Esophagus muscularis mucosa (tissue), 4 donors: ENCODE measurements at regions not wholly inside any gene's neighbourhood (a gene's known extent, or its start where the extent isn't known, plus 50 kb on each side); places are given as distances from the start of the nearest gene placed in this dataset.

Source experiments
- DNase-seq: peaks from one replicate; pipeline ENCODE4 v3.0.0-alpha.2; 2017; ENCODE audit errors: extremely low spot score
- H3K27ac ChIP-seq, 4 donors: fragments of 200-600 bp; sonication (generic); replicated peaks in 1 of 4; 1 replicate in 3 of 4; 2 replicates in 1 of 4; pipeline ENCODE4 v1.5.1; 2016 to 2019; ENCODE audit warnings: mild to moderate bottlenecking in 1 of 4
- H3K27me3 ChIP-seq, 4 donors: fragments of 200-600 bp; sonication (generic); one replicate each; pipeline versions ENCODE4 v1.5.1 to v1.6.0; 2016 to 2019
- H3K36me3 ChIP-seq, 4 donors: fragments of 200-600 bp; sonication (generic); one replicate each; pipeline ENCODE4 v1.5.1; 2016 to 2019
- H3K4me1 ChIP-seq, 4 donors: fragments of 200-600 bp; sonication (generic); one replicate each; pipeline ENCODE4 v1.5.1; 2016 to 2019
- H3K4me3 ChIP-seq, 4 donors: fragments of 200-600 bp; sonication (generic); 1 replicate in 2 of 4; 2 replicates in 2 of 4; pipeline ENCODE4 v1.5.1; 2016 to 2019; ENCODE audit warnings: mild to moderate bottlenecking in 4 of 4, moderate library complexity in 1 of 4
- H3K9me3 ChIP-seq, 4 donors: fragments of 200-600 bp; sonication (generic); 1 replicate in 3 of 4; 2 replicates in 1 of 4; pipeline ENCODE4 v1.5.1; 2016 to 2019
- EP300 ChIP-seq: sonication (generic); formaldehyde crosslinking; IDR thresholded peaks from one replicate; pipeline ENCODE4 v1.6.1; 2017; ENCODE audit warnings: antibody characterized with exemption
- POLR2A ChIP-seq: fragments of 450-650 bp; IDR thresholded peaks from one replicate; pipeline ENCODE4 v1.6.1; 2017; ENCODE audit warnings: antibody characterized with exemption, moderate library complexity, mild to moderate bottlenecking, low read depth
- POLR2AphosphoS5 ChIP-seq, 2 donors: sonication (generic); formaldehyde crosslinking; IDR thresholded peaks; one replicate each; pipeline ENCODE4 v1.6.1; 2017; ENCODE audit warnings: antibody characterized with exemption in 2 of 2
- WGBS: methylation state at CpG from one replicate; pipeline ENCODE4 v1.1.5; 2018; 5-methylcytosine and 5-hydroxymethylcytosine counted together
- intact Hi-C: fragments of 100-400 bp; cut with DNase I; formaldehyde crosslinking; loops from one replicate; pipeline ENCODE4 v1.15.1; 2023
- TF ChIP-seq, protein P1 (sequence below), 3 experiments: fragments of 200-600 bp in 2 of 3; fragments of 450-650 bp in 1 of 3; sonication (generic) in 2 of 3; IDR thresholded peaks; one replicate each; pipeline ENCODE4 v1.5.1; 2017 to 2019; ENCODE audit warnings: antibody characterized with exemption in 3 of 3, mild to moderate bottlenecking in 2 of 3, moderate library complexity in 1 of 3

DNA sequence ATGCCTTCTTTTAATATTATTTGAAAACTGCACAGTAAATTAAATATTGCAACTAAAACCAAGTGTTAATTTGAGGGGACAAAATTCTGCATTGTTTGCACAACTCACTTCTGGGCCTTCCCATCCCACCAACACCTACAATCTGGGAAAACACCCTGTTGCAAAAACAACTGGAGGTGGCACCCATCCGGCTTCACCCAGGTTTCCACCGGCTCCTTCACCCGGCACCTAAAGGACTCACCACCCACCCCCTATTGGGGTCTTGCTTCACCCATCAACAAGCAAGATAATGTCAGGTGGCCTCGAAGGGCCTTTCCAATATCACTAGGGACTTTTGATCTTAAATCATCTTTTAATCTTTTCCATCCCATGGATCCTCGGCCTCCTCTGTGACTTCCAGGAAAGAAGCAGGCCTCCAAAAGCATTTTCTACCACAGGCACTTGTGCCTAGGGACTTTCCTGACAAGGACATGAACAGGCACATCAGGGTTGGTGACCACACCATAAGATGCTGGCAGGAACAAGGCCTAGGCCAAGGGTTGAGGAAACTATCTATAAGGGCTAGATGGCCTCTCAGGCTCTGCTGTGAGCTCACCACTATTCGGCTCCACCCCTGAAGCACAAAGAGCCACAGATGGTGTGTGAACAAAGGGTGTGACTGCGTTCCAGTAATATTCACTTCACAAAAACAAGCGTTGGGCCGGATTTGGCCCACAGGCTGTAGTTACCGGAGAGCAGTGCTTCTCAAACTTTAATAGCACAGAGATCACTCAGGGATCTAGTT, 205.1 kb downstream of the AUH start:
- H3K36me3 ChIP-seq = no peaks in the 10 kb centered on the region
- DNase-seq = peak; percentile 74
- H3K4me1 ChIP-seq = peaks cover 0 to 11% (median 10%) of the 10 kb centered on the region in 4 donors
- H3K4me3 ChIP-seq = no peak overlapping the region
- H3K9me3 ChIP-seq = no peaks in the 10 kb centered on the region
- 83% methylated on average over 10 of the region's 10 CpGs for WGBS
- TF ChIP-seq POLR2A = no peak
- TF ChIP-seq, protein P1, sequence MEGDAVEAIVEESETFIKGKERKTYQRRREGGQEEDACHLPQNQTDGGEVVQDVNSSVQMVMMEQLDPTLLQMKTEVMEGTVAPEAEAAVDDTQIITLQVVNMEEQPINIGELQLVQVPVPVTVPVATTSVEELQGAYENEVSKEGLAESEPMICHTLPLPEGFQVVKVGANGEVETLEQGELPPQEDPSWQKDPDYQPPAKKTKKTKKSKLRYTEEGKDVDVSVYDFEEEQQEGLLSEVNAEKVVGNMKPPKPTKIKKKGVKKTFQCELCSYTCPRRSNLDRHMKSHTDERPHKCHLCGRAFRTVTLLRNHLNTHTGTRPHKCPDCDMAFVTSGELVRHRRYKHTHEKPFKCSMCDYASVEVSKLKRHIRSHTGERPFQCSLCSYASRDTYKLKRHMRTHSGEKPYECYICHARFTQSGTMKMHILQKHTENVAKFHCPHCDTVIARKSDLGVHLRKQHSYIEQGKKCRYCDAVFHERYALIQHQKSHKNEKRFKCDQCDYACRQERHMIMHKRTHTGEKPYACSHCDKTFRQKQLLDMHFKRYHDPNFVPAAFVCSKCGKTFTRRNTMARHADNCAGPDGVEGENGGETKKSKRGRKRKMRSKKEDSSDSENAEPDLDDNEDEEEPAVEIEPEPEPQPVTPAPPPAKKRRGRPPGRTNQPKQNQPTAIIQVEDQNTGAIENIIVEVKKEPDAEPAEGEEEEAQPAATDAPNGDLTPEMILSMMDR (IDR thresholded peaks at IDR 0.05) = no peak
- TF ChIP-seq POLR2AphosphoS5 (IDR thresholded peaks at IDR 0.05) = no peak
- no peak for TF ChIP-seq EP300
- no peaks in the 10 kb centered on the region for H3K27me3 ChIP-seq
- H3K27ac ChIP-seq = no peak overlapping the region
- intact Hi-C loops = no loop called here

DNA sequence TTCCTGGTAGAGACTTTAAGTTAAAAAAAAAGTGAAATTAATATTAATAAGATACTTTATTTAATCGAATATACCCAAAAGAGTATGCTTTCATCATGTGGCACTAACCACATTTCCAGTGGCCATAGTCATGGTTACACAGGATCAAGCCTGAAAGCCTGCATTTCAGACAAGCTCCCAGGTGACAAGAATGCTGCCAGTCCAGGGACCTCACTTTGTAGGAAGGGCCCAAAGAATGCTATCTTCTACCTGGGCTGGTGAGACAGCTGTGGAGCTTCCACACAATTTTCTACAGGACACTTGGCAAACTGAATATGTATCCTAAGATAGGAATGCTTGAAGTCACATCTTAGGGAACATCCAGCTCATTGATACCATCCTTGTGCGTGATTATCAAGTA, 203.8 kb downstream of the AUH start:
- WGBS = 100% methylated on average over 2 of the region's 2 CpGs
- Histone ChIP-seq H3K27me3 (no peaks in the 10 kb centered on the region), H3K27ac (no peak overlapping the region), H3K4me3 (no peak overlapping the region), H3K9me3 (no peaks in the 10 kb centered on the region), H3K36me3 (no peaks in the 10 kb centered on the region), H3K4me1 (peaks cover 0 to 11% (median 10%) of the 10 kb centered on the region in 4 donors)
- DNase-seq = no peak
- no peak for TF ChIP-seq EP300
- TF ChIP-seq, protein P1 (IDR thresholded peaks at IDR 0.05) = no peak
- TF ChIP-seq POLR2AphosphoS5 (IDR thresholded peaks at IDR 0.05) = no peak
- no peak for TF ChIP-seq POLR2A
- intact Hi-C loops = no loop called here

DNA sequence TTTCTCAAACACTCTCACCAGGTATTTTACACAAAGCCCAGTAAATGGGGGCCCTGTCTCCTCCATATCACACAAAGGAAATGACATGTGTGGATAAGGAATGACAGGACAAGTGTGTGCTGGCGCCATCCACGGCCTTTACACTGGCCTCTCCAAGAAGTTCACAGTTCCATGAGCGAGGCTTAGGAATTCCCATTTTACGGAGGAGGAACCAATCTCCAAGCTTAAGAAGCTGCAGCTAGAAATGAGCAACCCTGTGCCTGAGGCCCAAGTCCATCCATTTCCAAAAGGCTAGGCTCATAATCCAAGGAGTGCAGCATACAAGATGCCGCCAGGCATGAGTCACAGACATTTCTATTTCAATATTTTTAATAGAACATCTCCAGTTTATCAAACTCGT, 203.4 kb downstream of the AUH start:
- Histone ChIP-seq H3K27me3 (no peaks in the 10 kb centered on the region), H3K9me3 (no peaks in the 10 kb centered on the region), H3K27ac (no peak overlapping the region), H3K4me1 (peaks cover 0 to 11% (median 10%) of the 10 kb centered on the region in 4 donors), H3K36me3 (no peaks in the 10 kb centered on the region), H3K4me3 (no peak overlapping the region)
- intact Hi-C loops = no loop called here
- 75% methylated on average over 5 of the region's 6 CpGs for WGBS
- DNase-seq = no peak
- TF ChIP-seq POLR2AphosphoS5 (IDR thresholded peaks at IDR 0.05) = no peak
- no peak for TF ChIP-seq POLR2A
- TF ChIP-seq, protein P1 (IDR thresholded peaks at IDR 0.05) = no peak
- TF ChIP-seq EP300 = no peak

DNA sequence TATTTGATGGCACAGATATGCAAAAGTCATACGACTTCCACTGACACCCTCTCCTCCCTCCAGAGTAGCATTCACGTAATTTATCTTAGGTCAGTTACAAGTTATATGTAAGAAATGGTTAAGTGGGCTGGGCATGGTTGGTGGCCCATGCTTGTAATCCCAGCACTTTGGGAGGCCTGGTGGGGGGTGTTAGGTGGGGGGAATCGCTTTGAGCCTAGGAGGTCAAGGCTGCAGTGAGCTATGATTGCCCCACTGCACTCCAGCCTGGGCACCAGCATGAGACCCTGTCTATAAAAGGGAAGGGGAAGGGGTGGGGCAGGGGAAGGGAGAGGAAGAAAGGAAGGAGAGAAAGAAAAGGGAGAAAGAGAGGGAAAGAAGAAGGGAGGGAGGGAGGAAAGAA, 202.8 kb downstream of the AUH start:
- no peaks in the 10 kb centered on the region for H3K36me3 ChIP-seq
- H3K27ac ChIP-seq = peak overlapping the region in 1 of 4 donors; percentile 47
- 95% methylated on average over 3 of the region's 3 CpGs for WGBS
- H3K4me1 ChIP-seq = peaks cover 0 to 11% (median 10%) of the 10 kb centered on the region in 4 donors
- H3K9me3 ChIP-seq = no peaks in the 10 kb centered on the region
- H3K4me3 ChIP-seq = no peak overlapping the region
- no peaks in the 10 kb centered on the region for H3K27me3 ChIP-seq
- TF ChIP-seq POLR2AphosphoS5 (IDR thresholded peaks at IDR 0.05) = no peak
- TF ChIP-seq, protein P1 (IDR thresholded peaks at IDR 0.05) = no peak
- DNase-seq = no peak
- intact Hi-C loops = no loop called here

DNA sequence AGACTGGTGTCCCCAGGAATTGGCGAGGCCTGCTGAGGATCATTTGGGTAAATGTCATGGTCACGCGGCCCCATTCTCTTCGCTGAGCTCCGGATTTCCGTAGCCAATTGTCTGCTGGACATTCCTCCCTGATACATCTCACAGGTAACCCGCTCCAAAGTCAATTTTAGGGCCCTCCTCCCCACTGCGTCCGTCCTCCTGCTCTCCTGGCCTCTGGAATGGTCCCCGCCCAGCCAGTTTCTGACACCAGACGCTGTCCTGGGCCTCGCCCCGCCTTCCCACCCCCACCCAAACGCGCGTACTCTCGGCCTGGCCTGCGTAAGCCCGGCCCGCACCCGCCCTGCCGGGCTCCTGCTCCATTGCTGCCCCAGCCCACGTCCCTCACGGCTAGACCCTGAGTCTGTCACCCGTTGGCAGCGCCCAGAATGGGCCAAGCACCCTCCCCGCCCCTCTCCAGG, 202.0 kb downstream of the AUH start:
- DNase-seq = no peak

More for the DNA sequence above, 202.0 kb downstream of the AUH start:
- Histone ChIP-seq H3K36me3 (no peaks in the 10 kb centered on the region), H3K27me3 (no peaks in the 10 kb centered on the region), H3K4me3 (peak overlapping the region; percentile 33 to 42 (median 39)), H3K4me1 (peaks cover 0 to 11% (median 10%) of the 10 kb centered on the region in 4 donors), H3K27ac (peak overlapping the region in 3 of 4 donors; percentile 47 to 59 (median 49)), H3K9me3 (no peaks in the 10 kb centered on the region)
- 66% methylated on average over 15 of the region's 27 CpGs for WGBS
- no peak for TF ChIP-seq EP300
- TF ChIP-seq POLR2AphosphoS5 (IDR thresholded peaks at IDR 0.05) = peak in 1 of 2 donors; percentile 15
- intact Hi-C loops = no loop called here
